Inferior parietal cortex (tissue), 1 donor: ENCODE measurements at regions not wholly inside any gene's neighbourhood (a gene's known extent, or its start where the extent isn't known, plus 50 kb on each side); places are given as distances from the start of the nearest gene placed in this dataset.

Source experiments
- DNase-seq: peaks from one replicate; pipeline ENCODE4 v3.0.0-alpha.2; 2016; ENCODE audit errors: extremely low spot score

DNA sequence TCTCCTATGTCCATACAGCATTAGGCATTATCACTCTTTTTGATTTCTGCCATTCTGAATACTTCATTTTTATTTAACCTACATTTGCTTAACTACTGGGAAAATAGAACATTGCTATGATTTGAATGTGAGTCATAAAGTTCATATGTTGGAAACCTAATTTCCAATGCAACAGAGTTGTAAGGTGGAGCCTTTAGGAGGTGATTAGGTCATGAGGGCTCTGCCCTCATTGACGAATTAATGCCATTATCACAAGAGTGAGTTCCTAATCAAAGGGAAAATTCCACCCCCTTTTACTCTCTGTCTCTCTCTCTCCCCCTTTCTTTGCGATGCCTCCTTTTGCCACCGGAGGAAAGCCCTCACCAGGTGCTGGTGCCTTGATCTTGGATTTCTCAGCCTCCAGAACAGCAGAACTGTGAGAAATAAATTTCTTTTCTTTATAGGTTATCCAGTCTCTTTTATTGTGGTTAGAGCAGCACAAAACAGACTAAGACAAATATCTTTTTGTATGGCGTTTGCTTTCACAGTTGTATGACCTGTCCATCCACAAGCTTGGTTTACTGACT, 180.1 kb upstream of the ARID2 start:
- no peak for DNase-seq

- DNase-seq: no peak
Observed at GRCh38 chr12:45553204-45553603, 176.3 kb upstream of the ARID2 start.

DNA sequence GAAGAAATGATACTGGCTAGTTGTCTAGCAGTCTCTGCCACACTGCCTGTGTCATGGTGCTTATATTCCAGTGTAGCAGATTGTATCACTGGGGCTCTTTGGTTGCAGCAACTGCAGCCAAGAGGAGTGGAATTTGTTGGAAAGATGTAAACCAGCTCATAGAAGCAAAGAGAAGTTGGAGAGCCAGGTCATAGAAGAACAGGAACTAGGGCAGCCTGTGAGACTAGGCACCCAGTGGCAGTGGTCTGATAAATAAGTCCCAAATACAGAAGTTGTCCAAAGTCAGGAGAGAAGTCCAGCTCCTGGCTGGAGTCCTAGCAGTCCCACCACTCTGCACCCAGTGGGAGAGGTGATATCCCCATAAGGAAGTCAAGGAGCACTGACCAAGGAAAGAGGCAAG, 172.5 kb upstream of the ARID2 start:
- no peak for DNase-seq

GRCh38 chr12:45558353-45558752, 171.2 kb upstream of the ARID2 start:
- no peak for DNase-seq

DNA sequence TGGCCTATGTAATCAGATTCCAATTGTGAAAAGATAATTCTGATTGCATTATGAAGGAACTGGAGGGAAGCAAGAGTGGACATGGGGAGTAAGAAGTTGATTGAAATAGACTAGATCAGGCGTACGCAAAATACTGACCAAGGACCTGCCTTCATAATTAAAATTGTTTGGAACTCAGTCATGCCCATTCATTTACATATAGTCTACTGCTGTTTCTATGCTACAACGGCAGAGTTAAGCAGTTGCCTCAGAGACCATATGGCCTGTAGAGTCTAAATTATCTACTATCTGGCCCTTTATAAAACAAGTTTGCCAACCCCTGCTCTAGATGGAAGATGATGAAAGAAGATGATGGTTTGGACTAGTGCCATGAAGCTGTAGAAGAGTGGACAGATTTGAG, 170.0 kb upstream of the ARID2 start:
- DNase-seq: no peak

DNA sequence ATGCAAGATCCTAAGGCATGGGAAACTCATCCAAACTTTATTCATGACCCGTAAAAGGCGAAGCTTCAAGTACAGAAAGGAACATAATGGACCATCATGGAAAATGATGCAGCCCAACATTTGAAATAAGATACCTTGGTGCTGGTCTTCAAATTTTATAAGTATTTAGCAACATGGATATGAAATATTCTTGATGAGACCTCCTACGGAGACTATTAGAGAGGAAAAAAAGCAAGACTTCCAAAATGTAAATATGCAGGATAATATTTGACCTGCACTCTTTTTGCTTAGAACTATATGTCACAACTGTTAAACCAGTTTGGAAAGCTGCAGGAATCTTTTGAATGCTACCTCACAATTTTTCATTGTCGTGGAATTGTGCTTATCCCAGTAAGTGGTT, 168.8 kb upstream of the ARID2 start:
- DNase-seq: no peak

- DNase-seq: no peak
Observed at GRCh38 chr12:45561488-45561887, 168.0 kb upstream of the ARID2 start.

- no peak for DNase-seq
Observed at GRCh38 chr12:45565590-45565989, 163.9 kb upstream of the ARID2 start.

DNA sequence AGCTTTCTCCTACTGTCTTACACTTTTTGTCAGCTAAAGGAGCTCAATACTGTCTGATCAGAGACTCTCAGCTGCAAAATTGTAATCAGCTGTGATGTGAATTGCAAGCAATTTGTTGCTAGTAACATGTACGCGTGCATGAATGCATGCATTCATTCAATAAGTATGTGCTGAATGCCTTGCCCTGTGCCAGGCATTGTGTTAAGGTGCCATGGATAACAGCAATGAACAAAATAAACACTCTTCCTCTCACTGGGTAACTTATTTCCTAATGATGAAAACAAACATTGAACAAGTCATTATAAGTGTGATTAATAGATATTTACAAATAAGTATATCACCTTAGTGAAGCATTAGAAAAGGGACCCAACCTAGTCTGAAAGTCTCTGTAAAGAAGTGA, 163.2 kb upstream of the ARID2 start:
- DNase-seq: no peak

DNA sequence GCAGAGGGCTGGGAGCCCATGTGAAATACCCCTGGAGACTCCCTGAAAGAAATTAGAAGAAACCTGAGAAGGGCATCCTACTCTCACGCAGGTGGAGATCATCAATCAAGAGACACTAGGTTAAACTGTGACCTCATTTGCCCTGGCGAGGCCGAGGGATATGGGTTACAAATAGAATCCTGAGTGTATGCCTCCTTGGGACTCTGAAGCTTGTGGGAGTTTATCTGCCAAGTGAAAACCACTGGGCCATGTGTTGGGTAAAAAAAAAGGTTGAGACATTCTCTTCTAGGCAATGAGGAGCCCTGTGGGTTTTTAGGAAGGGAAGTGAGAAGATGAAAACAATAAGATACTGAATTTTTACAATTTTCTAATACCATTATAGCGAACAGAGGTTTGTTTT, 160.7 kb upstream of the ARID2 start:
- DNase-seq: no peak

DNA sequence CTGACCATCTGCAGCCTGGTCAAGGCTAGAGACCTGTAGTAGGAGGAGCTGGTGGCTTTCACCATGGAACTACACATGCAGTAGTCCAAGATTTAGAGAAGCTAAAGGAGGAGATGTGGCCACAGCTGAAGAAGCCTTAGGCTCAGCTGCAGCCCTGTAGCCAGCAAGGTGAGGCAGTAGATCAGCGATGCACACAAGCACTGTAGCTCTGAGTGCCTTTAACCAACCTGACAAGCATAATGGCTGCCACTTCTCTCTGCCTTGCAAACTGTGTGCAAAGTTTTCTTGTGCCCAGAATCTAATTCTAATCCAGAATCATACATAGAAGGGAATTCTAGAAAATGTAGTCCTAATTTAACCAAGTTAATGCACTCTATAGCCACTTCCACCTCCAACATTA, 159.0 kb upstream of the ARID2 start:
- no peak for DNase-seq

DNA sequence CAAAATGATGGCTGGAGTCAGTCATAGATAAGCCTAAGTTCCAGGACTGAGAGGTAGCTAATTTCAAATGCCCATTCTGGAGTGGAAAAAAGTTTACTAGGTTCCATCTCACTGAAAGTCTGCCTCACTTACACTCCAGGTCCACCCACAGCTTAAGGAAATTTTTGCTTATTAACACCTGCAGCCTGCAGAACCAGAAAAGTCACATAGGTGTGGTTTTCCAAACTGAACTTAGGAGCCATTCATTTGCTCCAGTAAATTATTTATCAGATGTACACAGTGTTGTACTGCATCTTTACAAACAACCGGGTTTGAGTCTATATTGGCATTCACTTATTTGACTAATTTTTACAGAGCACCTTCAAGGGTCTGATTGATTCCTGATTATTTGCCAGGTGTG, 157.4 kb upstream of the ARID2 start:
- no peak for DNase-seq

DNA sequence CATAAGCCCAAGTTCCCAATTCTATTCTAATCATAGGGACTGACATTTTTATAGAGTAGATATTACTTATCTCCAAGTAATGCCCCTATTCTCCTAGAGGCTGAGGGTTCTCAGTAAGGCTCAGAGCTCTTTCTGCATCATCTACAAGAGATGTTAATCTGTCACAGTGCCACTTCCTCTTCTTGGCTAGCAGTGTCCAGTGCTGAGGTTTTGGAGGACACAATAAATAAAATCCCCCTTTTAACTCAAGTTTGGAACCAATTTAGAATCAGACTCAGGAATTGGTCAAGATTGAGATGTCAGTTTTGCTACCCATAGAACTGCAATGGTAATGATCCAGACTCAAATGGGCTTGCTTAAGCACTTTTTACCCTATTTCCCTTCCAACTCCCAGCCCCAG, 154.1 kb upstream of the ARID2 start:
- DNase-seq: no peak

DNA sequence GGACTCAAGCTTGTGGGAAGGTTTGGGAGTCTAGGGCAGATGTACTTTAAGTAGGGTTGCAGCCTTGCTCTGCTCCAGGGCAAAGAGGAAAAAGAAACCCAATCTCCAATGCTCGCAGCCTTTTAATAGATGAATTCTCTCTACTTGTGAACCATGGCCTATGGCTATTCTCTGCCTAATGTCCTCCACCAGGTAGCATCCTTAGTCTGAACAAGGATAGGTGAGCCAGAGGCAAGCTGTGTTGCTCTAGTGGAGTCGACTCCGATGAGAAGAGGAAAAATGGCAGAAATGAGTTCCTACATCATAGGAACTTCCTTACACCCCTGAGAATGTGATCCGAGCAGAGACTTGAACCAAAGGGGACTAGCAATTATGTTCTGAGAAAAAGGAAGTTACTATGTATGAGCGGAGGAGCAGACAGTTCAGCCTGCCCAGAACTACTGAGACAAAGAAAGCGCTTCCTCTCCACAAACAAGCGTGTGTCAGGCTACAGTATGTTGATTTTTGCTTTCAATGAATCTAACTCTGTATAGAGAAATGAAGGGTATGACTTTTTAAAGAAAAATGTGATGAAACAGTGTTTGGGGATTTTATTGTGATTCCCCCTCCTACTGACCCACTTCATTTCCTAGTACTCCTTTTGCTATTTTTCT, 153.6 kb upstream of the ARID2 start:
- no peak for DNase-seq

GRCh38 chr12:45577844-45578399, 151.6 kb upstream of the ARID2 start:
- no peak for DNase-seq

- no peak for DNase-seq
Observed at GRCh38 chr12:45580356-45580969, 149.0 kb upstream of the ARID2 start.

DNA sequence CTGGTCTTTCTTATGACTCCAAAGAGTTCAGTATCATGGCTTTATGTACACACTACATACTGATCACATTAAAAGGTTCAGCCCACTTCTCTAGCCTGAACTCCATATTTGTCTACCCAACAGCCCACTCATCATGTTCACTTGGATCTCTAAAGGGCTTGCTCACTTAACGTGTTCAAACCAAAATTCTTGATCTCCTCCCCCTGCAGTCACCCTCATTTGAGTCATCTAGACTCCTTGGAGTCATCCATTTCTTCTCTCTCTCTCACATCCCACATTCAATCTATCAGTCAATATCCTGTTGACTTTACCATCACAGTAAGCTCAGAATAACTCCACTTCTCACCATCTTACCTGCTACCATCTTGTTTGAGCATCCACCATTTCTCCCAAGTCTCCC, 148.4 kb upstream of the ARID2 start:
- no peak for DNase-seq

DNA sequence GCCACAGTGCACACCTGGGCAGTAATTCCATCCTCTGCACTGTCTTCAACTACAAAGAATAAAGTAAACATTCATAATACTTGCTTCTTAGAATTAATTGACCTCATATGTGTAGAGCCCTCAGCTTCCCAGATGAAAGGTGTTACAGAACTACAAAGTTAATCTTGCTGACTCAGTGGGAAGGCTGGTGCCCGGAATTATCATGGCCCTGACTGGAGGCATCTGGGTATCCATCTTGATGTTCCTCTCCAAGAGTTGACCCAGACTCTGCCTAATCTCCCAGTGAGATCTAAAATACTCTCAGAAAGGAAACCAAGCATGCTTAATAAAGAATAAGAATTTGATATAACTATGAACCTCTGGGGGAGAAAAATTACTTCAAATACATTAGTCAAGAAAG, 147.0 kb upstream of the ARID2 start:
- DNase-seq: no peak

DNA sequence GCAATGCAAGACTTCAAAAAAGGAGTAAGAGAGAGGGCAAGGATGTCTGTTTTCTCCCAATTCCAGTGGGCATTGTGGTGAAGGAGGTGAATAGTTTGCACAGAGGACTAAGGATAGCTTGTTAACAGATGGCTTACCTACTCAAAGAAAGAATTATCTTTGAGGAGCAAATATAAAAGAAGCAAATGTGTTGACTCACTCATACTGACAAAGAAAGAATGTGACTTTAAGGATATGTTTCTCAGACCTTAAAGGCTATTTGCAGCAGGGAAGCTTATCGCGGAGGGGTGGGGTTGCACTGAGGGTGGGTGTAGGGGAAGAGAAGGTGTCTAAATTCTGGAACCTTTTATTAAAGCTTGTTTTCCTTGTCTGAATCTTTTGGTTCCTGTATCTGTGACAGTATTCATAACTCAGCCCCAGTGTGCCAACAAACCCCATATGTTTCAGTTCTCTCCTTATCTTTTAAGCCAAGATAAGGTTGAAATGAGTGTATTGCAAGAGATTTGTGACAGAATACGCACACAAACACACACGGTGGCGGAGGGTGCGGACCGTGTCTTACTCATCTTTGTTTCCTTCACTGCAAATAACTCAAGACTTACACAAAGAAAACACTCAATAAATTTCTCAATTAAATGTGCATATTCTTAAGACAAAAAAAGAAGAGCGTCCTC, 146.4 kb upstream of the ARID2 start:
- peak; percentile 27 for DNase-seq

GRCh38 chr12:45584336-45584735, 145.2 kb upstream of the ARID2 start:
- DNase-seq: no peak

DNA sequence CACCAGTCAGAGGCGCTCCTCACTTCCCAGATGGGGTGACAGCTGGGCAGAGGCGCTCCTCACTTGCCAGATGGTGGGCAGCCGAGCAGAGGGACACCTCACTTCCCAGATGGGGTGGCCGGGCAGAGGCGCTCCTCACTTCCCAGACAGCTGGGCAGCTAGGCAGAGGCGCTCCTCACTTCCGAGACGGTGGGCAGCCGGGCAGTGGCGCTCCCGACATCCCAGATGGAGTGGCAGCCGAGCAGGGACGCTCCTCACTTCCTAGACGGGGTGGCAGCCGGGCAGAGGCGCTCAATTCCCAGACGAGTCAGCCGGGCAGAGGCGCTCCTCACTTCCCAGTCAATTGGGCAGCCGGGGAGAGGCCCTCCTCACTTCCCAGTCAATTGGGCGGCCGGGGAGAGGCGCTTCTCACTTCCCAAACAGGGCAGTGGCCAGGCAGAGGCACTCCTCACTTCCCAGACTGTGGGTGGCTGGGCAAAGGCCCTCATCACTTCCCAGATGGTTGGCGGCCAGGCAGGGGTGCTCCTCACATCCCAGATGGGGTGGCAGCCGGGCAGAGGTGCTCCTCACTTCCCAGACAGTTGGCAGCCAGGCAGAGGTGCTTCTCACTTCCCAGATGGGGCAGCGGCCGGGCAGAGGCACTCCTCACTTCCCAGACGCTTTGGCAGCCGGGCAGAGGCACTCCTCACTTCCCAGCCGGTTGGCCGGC, 143.8 kb upstream of the ARID2 start:
- no peak for DNase-seq

DNA sequence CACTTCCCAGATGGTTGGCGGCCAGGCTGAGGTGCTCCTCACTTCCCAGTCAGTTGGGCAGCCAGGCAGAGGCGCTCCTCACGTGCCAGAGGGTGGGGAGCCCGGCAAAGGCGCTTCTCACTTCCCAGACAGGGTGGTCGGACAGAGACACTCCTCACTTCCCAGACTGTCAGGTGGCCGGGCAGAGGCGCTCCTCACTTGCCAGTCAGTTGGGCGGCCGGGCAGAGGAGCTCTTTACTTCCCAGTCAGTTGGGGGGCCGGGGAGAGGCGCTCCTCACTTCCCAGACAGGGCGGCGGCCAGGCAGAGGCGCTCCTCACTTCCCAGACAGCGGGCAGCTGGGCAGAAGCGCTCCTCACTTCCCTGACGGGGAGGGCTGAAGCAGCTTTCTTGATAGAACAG, 143.0 kb upstream of the ARID2 start:
- DNase-seq: no peak
